ENCODE measurements at regions not wholly inside any gene's neighbourhood (a gene's known extent, or its start where the extent isn't known, plus 50 kb on each side); places are given as distances from the start of the nearest gene placed in this dataset.

DNA sequence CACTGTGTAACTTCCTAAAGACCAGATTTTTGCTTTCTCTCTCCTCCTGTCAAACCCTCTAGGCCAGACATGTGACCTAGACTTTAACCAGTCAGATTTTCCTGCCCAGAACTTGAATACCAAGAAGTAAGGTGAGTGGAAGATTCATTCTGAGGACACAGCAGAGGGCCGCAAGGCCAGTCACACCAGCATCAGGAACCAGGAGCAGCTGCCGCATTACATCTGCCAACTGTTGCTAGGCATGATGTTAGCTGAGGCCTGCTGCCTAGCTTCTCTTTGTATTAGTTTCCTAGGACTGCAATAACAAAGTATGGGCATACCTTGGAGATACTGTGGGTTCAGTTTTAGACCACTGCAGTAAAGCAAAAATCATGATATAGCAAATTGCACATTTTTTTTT, 101.9 kb upstream of the BMP4 start:
- TF ChIP-seq, protein P1, sequence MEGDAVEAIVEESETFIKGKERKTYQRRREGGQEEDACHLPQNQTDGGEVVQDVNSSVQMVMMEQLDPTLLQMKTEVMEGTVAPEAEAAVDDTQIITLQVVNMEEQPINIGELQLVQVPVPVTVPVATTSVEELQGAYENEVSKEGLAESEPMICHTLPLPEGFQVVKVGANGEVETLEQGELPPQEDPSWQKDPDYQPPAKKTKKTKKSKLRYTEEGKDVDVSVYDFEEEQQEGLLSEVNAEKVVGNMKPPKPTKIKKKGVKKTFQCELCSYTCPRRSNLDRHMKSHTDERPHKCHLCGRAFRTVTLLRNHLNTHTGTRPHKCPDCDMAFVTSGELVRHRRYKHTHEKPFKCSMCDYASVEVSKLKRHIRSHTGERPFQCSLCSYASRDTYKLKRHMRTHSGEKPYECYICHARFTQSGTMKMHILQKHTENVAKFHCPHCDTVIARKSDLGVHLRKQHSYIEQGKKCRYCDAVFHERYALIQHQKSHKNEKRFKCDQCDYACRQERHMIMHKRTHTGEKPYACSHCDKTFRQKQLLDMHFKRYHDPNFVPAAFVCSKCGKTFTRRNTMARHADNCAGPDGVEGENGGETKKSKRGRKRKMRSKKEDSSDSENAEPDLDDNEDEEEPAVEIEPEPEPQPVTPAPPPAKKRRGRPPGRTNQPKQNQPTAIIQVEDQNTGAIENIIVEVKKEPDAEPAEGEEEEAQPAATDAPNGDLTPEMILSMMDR (conservative IDR thresholded peaks at IDR 0.05 in 1 of 2, IDR thresholded peaks at IDR 0.05 in 1 of 2; ENCODE audit: low read depth in 1 of 2, low read length in 2 of 2): no peak
- TF ChIP-seq EZH2 (IDR thresholded peaks at IDR 0.05; ENCODE audit: low read length, missing control alignments): no peak
